GM18867 (cell line): ENCODE measurements at regions not wholly inside any gene's neighbourhood (a gene's known extent, or its start where the extent isn't known, plus 50 kb on each side); places are given as distances from the start of the nearest gene placed in this dataset.

ENCODE experiments used
- ATAC-seq: cut with Tn5 transposase; IDR thresholded peaks from one replicate; pipeline ENCODE4 v1.9.1; 2021; ENCODE audit warnings: mild to moderate bottlenecking, moderate library complexity; ENCODE audit not compliant: unreplicated experiment

- ATAC-seq = no peak
Observed at GRCh38 chr13:29959086-29959485, 108.7 kb upstream of the UBL3 start.

DNA sequence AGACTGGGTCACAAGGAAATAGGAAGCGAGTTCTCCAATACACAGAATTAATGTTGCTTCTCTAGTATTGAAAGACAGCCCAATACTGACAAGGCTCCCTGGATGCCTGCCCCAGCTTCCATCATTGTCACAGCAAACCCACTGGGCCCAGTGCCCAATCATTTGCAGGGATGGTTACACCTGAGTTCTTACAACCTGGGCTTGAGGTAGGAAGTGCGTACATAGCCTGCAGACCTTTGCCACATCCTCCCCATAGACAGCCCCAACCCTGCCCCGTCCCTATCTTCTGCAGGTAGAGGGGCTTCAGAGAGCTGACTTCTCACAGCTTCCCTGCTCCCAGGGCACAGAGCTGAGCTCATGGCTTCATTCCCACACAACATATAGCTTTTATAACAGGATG, 108.1 kb upstream of the UBL3 start:
- no peak for ATAC-seq

- no peak for ATAC-seq
Observed at GRCh38 chr13:29957320-29957719, 106.9 kb upstream of the UBL3 start.

DNA sequence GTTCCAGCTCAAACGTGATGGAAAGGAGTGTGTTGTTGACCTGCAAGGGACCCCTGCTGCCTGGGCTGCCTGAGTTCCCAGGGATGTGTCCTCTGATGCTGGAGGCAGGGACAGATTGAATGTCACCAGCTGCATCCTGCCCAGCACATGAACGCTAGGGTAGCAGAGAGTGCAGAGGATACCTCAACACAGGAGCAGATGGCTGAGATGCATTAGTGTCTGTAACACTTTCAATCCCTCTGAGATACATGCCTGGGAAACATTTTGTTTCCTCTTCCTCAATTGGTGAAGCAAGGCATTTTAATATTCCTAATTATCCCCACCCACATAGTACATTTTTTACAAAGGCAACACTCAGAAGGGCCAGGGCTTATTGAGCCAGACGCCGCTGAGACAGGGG, 106.4 kb upstream of the UBL3 start:
- no peak for ATAC-seq

DNA sequence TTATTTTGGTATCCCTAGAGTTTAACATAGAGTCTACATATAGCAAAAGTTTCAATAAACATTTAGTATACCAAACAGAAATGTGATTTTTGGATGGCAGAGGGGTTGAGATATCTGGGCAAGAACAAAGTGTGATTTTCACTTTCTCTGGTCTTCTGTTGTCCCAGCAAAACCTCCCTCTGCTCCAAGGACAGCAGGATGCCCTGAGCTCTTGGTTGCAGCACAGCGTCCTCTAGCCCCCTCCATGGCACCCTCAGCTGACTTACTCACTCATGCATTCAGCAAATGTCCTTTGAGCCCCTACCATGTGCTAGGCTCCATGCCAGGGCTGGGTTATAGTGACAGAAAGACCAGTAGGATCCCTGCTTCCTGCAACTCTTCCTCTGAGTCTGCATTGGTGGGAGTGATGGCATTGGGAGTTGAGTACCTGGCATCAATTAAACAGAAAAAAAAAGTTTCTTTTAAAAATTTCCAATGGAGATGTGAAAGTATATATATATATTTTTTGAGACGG, 104.8 kb upstream of the UBL3 start:
- ATAC-seq = no peak

- ATAC-seq = no peak
Observed at GRCh38 chr13:29954082-29955028, 103.9 kb upstream of the UBL3 start.

- no peak for ATAC-seq
Observed at GRCh38 chr13:29953542-29953941, 103.1 kb upstream of the UBL3 start.

DNA sequence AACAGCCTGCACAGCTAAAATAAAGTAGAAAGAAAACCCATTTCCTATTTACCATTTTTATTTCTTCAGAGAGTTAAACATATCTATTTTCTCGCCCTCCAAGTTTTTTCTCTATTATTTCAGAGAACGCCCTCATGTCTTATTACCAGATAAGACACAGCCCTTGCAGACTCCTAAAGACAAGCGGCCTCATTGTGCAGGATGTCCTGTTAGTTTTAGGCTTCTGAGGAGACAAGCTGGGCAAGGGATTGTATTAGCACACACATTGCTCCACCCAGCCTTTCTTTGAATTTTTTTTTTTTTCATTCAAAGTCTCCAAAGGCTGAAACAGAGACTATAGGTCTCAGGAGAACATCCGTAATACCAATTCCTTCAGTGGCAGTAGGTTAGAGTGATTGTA, 101.8 kb upstream of the UBL3 start:
- ATAC-seq = no peak

- ATAC-seq = no peak
Observed at GRCh38 chr13:29948791-29949190, 98.4 kb upstream of the UBL3 start.

- ATAC-seq = no peak
Observed at GRCh38 chr13:29948244-29948643, 97.8 kb upstream of the UBL3 start.

DNA sequence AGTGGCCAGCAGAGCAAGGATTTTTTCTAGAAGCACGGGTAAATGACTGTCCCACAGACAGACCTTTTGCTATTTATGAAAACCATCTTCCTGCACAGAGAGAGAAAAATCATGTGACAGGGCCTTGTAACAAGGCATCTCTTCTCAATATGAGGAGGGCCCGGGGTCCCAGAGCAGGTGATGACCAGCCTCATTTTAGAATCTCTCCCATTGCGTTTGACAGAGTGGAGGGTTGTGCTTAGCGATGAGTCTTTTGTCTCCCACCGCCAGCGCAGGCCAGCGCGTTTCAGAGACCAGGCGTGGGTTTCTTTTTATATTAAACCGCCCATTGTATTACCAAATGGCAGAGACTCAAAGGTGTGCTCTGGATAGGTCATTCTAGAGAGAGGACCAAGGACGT, 97.4 kb upstream of the UBL3 start:
- ATAC-seq = no peak

- ATAC-seq = no peak
Observed at GRCh38 chr13:29946093-29946492, 95.7 kb upstream of the UBL3 start.

GRCh38 chr13:29943686-29944085, 93.3 kb upstream of the UBL3 start:
- no peak for ATAC-seq

DNA sequence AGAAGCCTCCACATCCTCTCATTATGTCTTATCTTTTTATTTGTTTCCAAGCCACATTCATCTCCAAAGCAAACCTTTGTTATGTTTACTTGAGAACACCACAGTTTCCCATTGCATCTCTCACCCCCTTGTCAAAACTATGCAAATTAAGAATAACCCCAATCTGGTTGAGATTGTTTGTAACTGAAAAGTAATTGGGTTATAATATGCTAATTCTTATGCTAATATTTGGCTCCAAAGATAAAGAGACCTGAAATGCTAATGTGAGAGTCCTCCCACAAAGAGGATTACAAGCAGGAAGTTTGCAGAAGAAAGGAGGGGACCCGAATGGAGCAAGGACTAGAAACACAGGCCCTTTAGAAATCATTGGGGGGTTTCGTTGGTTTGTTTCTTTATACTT, 92.9 kb upstream of the UBL3 start:
- ATAC-seq = no peak

DNA sequence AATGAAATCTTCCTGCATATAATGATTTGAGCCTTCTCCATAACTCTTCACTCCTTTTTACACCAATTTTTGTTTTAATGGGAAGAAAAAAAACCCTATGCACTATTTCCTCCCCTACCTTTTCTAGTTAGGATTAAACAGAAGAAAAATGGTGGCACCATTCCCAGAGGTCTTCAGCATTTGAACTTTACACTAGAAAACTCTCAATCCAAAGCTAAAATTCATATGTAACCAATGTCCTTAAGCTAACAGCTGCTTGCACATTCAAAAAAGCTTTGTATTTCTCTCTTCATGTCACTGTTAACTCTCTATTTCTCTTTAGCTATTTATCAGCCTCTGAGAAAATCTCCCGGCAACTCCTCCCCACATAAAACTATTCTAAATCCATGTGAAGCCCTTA, 90.3 kb upstream of the UBL3 start:
- ATAC-seq = no peak

- no peak for ATAC-seq
Observed at GRCh38 chr13:29939158-29939557, 88.7 kb upstream of the UBL3 start.

DNA sequence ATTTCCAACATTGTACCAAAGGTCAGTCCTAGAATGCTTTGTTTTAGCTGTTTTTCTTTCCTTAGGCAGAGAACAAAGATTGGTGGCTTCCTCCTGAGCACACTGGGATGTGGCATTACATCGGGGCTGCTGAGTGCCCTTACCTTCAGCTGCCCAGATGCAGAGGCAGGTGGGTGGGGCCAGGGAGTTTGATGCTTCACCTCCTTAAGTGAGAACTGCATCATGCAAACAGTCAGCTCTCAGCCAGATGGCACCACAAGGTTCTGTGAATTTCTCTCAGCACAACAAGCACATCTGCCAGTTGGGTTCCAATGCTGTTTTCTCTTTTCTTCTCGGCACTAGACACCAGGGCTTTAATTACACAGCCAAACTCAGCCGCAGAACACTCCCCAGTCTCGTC, 87.4 kb upstream of the UBL3 start:
- ATAC-seq = no peak

- no peak for ATAC-seq
Observed at GRCh38 chr13:29937379-29937778, 87.0 kb upstream of the UBL3 start.

DNA sequence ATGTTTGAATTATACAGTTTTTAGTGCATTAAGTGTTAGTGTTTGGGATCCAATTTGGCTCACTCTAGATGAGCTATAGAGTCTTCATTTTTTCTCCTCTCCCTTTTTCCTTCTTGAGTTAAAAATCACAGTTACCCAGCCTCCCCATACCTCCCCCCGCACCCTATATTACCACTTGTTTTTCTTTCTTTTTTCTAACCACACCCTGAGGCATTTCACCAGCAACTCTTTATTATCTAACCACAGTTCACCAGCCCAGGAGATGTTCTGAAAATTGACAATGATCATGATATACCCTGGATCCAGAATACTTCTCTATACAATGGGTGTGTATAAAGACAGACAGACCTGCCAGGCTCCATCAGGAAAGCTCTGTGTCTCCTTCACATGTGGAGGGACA, 86.5 kb upstream of the UBL3 start:
- no peak for ATAC-seq

GRCh38 chr13:29936051-29936813, 85.8 kb upstream of the UBL3 start:
- no peak for ATAC-seq

GRCh38 chr13:29935309-29935981, 85.0 kb upstream of the UBL3 start:
- peak; percentile 93 for ATAC-seq
